Ishikawa (cell line): ENCODE measurements at regions not wholly inside any gene's neighbourhood (a gene's known extent, or its start where the extent isn't known, plus 50 kb on each side); places are given as distances from the start of the nearest gene placed in this dataset.

Source experiments
- EGR1 ChIP-seq: IDR thresholded peaks from 2 replicates; pipeline ENCODE4 v1.6.1; 2012
- EP300 ChIP-seq: IDR thresholded peaks from 2 replicates; pipeline ENCODE4 v1.6.1; 2012; ENCODE audit warnings: borderline replicate concordance
- FOXM1 ChIP-seq: IDR thresholded peaks from 2 replicates; pipeline ENCODE4 v1.6.1; 2012; ENCODE audit warnings: low read depth, borderline replicate concordance
- TAF1 ChIP-seq: IDR thresholded peaks from 2 replicates; pipeline ENCODE4 v1.6.1; 2012; ENCODE audit warnings: low read depth, mild to moderate bottlenecking
- TEAD4 ChIP-seq: IDR thresholded peaks from 2 replicates; pipeline ENCODE4 v1.6.1; 2012
- YY1 ChIP-seq: IDR thresholded peaks from 2 replicates; pipeline ENCODE4 v1.6.1; 2012; ENCODE audit warnings: low read depth
- TF ChIP-seq, protein P1 (sequence below): IDR thresholded peaks from 2 replicates; pipeline ENCODE4 v1.6.1; 2012
- TF ChIP-seq, protein P2 (sequence below): IDR thresholded peaks from 2 replicates; pipeline ENCODE4 v1.6.1; 2012
- TF ChIP-seq, protein P3 (sequence below): IDR thresholded peaks from 2 replicates; pipeline ENCODE4 v1.6.1; 2012; ENCODE audit warnings: low read depth, mild to moderate bottlenecking

DNA sequence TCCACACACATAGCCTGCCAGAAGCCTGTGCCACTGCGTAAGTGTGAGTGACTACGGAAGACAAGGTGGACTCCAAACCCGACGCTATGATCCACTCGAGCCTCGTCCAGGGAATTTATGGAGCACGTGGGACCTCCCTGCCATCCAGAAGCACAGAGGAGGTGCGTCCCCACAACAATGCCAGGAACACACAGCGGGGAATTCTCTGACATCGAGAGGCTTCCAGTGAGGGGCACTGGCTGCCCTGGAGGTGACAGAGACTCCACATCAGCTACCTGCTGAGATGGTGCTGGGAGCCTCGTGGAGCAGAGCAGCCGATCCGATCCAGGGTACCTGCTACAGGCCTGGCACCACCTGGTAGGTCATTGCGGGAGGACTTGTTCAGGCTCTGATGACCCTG lies 72.2 kb upstream of the INSIG1 start:
- TF ChIP-seq EGR1 (no peak), EP300 (no peak), FOXM1 (no peak), TEAD4 (no peak), TAF1 (no peak), YY1 (no peak)
- TF ChIP-seq, protein P1, sequence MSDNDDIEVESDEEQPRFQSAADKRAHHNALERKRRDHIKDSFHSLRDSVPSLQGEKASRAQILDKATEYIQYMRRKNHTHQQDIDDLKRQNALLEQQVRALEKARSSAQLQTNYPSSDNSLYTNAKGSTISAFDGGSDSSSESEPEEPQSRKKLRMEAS = no peak
- TF ChIP-seq, protein P2, sequence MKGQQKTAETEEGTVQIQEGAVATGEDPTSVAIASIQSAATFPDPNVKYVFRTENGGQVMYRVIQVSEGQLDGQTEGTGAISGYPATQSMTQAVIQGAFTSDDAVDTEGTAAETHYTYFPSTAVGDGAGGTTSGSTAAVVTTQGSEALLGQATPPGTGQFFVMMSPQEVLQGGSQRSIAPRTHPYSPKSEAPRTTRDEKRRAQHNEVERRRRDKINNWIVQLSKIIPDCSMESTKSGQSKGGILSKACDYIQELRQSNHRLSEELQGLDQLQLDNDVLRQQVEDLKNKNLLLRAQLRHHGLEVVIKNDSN = no peak
- TF ChIP-seq, protein P3, sequence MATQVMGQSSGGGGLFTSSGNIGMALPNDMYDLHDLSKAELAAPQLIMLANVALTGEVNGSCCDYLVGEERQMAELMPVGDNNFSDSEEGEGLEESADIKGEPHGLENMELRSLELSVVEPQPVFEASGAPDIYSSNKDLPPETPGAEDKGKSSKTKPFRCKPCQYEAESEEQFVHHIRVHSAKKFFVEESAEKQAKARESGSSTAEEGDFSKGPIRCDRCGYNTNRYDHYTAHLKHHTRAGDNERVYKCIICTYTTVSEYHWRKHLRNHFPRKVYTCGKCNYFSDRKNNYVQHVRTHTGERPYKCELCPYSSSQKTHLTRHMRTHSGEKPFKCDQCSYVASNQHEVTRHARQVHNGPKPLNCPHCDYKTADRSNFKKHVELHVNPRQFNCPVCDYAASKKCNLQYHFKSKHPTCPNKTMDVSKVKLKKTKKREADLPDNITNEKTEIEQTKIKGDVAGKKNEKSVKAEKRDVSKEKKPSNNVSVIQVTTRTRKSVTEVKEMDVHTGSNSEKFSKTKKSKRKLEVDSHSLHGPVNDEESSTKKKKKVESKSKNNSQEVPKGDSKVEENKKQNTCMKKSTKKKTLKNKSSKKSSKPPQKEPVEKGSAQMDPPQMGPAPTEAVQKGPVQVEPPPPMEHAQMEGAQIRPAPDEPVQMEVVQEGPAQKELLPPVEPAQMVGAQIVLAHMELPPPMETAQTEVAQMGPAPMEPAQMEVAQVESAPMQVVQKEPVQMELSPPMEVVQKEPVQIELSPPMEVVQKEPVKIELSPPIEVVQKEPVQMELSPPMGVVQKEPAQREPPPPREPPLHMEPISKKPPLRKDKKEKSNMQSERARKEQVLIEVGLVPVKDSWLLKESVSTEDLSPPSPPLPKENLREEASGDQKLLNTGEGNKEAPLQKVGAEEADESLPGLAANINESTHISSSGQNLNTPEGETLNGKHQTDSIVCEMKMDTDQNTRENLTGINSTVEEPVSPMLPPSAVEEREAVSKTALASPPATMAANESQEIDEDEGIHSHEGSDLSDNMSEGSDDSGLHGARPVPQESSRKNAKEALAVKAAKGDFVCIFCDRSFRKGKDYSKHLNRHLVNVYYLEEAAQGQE = no peak
